Endometrium (tissue), 2 donors: ENCODE measurements at regions not wholly inside any gene's neighbourhood (a gene's known extent, or its start where the extent isn't known, plus 50 kb on each side); places are given as distances from the start of the nearest gene placed in this dataset.

ENCODE experiments used
- FAIRE-seq: peaks from 2 replicates; lab custom pipeline; 2012; peaks lifted over from hg19 to GRCh38; lab: Jason Lieb, UNC
- donor health status: control.
- donor health status: control.

- FAIRE-seq: no peak
Observed at GRCh38 chr1:177847843-177848242, 122.0 kb downstream of the SEC16B start.

GRCh38 chr1:177838907-177839485, 130.9 kb downstream of the SEC16B start:
- FAIRE-seq: no peak

GRCh38 chr1:177833631-177834030, 136.2 kb downstream of the SEC16B start:
- FAIRE-seq: no peak

GRCh38 chr1:177830531-177831135, 139.2 kb downstream of the SEC16B start:
- FAIRE-seq: no peak

GRCh38 chr1:177825276-177825901, 144.5 kb downstream of the SEC16B start:
- FAIRE-seq: no peak

- no peak for FAIRE-seq
Observed at GRCh38 chr1:177824508-177824982, 145.3 kb downstream of the SEC16B start.

- no peak for FAIRE-seq
Observed at GRCh38 chr1:177820213-177820612, 149.6 kb downstream of the SEC16B start.

GRCh38 chr1:177817937-177818875, 151.7 kb downstream of the SEC16B start:
- no peak for FAIRE-seq

GRCh38 chr1:177812650-177813049, 157.2 kb downstream of the SEC16B start:
- FAIRE-seq: no peak

- no peak for FAIRE-seq
Observed at GRCh38 chr1:177812144-177812543, 157.7 kb downstream of the SEC16B start.

- FAIRE-seq: no peak
Observed at GRCh38 chr1:177811429-177811828, 158.4 kb downstream of the SEC16B start.

- FAIRE-seq: no peak
Observed at GRCh38 chr1:177809819-177810218, 160.0 kb downstream of the SEC16B start.

GRCh38 chr1:177802304-177802703, 167.6 kb downstream of the SEC16B start:
- no peak for FAIRE-seq

GRCh38 chr1:177801790-177802189, 168.1 kb downstream of the SEC16B start:
- no peak for FAIRE-seq

- FAIRE-seq: no peak
Observed at GRCh38 chr1:177800400-177801088, 169.3 kb downstream of the SEC16B start.

- no peak for FAIRE-seq
Observed at GRCh38 chr1:177799746-177800145, 170.1 kb downstream of the SEC16B start.

- FAIRE-seq: no peak
Observed at GRCh38 chr1:177798614-177799013, 171.2 kb downstream of the SEC16B start.

- no peak for FAIRE-seq
Observed at GRCh38 chr1:177796561-177796960, 173.3 kb downstream of the SEC16B start.

GRCh38 chr1:177794376-177794991, 175.4 kb downstream of the SEC16B start:
- FAIRE-seq: no peak

GRCh38 chr1:177793900-177794299, 176.0 kb downstream of the SEC16B start:
- FAIRE-seq: no peak

- no peak for FAIRE-seq
Observed at GRCh38 chr1:177790566-177790965, 179.3 kb downstream of the SEC16B start.
